ENCODE measurements at regions not wholly inside any gene's neighbourhood (a gene's known extent, or its start where the extent isn't known, plus 50 kb on each side); places are given as distances from the start of the nearest gene placed in this dataset.

DNA sequence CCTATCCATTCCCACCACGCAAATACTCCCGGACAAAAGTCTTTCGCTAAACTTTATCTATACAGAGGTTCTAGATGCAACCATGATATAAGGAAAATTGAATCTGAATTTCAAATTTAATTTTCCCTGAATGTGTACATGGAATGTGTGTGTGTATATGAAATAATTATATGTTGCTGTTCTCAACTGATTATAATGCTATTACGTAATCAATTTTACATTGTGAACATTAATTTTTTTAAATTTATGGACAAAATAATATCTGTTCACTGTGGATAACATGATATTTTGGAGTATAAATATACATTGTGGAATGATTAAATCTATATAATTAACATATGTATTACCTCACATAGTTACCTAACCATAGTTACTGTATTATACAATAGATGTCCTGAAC lies 1250.6 kb downstream of the EFNA5 start:
- TF ChIP-seq POLR2AphosphoS5 (IDR thresholded peaks at IDR 0.05; ENCODE audit: low read depth, low read length) (no peak), JUND (IDR thresholded peaks at IDR 0.05) (no peak)
- TF ChIP-seq, protein P1, sequence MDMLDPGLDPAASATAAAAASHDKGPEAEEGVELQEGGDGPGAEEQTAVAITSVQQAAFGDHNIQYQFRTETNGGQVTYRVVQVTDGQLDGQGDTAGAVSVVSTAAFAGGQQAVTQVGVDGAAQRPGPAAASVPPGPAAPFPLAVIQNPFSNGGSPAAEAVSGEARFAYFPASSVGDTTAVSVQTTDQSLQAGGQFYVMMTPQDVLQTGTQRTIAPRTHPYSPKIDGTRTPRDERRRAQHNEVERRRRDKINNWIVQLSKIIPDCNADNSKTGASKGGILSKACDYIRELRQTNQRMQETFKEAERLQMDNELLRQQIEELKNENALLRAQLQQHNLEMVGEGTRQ (IDR thresholded peaks at IDR 0.05; ENCODE audit: borderline replicate concordance, low read depth, low read length), result no peak
- TF ChIP-seq, protein P2, sequence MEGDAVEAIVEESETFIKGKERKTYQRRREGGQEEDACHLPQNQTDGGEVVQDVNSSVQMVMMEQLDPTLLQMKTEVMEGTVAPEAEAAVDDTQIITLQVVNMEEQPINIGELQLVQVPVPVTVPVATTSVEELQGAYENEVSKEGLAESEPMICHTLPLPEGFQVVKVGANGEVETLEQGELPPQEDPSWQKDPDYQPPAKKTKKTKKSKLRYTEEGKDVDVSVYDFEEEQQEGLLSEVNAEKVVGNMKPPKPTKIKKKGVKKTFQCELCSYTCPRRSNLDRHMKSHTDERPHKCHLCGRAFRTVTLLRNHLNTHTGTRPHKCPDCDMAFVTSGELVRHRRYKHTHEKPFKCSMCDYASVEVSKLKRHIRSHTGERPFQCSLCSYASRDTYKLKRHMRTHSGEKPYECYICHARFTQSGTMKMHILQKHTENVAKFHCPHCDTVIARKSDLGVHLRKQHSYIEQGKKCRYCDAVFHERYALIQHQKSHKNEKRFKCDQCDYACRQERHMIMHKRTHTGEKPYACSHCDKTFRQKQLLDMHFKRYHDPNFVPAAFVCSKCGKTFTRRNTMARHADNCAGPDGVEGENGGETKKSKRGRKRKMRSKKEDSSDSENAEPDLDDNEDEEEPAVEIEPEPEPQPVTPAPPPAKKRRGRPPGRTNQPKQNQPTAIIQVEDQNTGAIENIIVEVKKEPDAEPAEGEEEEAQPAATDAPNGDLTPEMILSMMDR (IDR thresholded peaks at IDR 0.05), result no peak
- TF ChIP-seq, protein P3, sequence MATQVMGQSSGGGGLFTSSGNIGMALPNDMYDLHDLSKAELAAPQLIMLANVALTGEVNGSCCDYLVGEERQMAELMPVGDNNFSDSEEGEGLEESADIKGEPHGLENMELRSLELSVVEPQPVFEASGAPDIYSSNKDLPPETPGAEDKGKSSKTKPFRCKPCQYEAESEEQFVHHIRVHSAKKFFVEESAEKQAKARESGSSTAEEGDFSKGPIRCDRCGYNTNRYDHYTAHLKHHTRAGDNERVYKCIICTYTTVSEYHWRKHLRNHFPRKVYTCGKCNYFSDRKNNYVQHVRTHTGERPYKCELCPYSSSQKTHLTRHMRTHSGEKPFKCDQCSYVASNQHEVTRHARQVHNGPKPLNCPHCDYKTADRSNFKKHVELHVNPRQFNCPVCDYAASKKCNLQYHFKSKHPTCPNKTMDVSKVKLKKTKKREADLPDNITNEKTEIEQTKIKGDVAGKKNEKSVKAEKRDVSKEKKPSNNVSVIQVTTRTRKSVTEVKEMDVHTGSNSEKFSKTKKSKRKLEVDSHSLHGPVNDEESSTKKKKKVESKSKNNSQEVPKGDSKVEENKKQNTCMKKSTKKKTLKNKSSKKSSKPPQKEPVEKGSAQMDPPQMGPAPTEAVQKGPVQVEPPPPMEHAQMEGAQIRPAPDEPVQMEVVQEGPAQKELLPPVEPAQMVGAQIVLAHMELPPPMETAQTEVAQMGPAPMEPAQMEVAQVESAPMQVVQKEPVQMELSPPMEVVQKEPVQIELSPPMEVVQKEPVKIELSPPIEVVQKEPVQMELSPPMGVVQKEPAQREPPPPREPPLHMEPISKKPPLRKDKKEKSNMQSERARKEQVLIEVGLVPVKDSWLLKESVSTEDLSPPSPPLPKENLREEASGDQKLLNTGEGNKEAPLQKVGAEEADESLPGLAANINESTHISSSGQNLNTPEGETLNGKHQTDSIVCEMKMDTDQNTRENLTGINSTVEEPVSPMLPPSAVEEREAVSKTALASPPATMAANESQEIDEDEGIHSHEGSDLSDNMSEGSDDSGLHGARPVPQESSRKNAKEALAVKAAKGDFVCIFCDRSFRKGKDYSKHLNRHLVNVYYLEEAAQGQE (IDR thresholded peaks at IDR 0.05; ENCODE audit: low read depth, low read length), result no peak
